Duodenal mucosa (tissue), 2 donors: ENCODE measurements at regions not wholly inside any gene's neighbourhood (a gene's known extent, or its start where the extent isn't known, plus 50 kb on each side); places are given as distances from the start of the nearest gene placed in this dataset.
A peak's percentile ranks its signal among the peaks of the same experiment; 100 is the strongest.

ENCODE experiments used
- H3K27ac ChIP-seq: one replicate; pipeline ENCODE4 v1.7.0; 2013; ENCODE audit warnings: low read depth, low read length
- H3K27me3 ChIP-seq, 2 donors: one replicate each; pipeline ENCODE4 v1.7.0; 2013; ENCODE audit warnings: low read length in 2 of 2, control low read depth in 1 of 2; ENCODE audit not compliant: insufficient read depth in 2 of 2, control insufficient read depth in 1 of 2
- H3K36me3 ChIP-seq, 2 donors: one replicate each; pipeline ENCODE4 v1.7.0; 2013; ENCODE audit warnings: low read length in 2 of 2, control low read depth in 1 of 2; ENCODE audit not compliant: insufficient read depth in 2 of 2, control insufficient read depth in 1 of 2
- H3K4me1 ChIP-seq, 2 donors: one replicate each; pipeline ENCODE4 v1.7.0; 2013; ENCODE audit warnings: low read length in 2 of 2, control low read depth in 1 of 2; ENCODE audit not compliant: insufficient read depth in 2 of 2, control insufficient read depth in 1 of 2
- H3K4me3 ChIP-seq, 2 donors: one replicate each; pipeline ENCODE4 v1.7.0; 2013; ENCODE audit warnings: low read length in 2 of 2, low read depth in 1 of 2
- H3K9ac ChIP-seq, 2 donors: one replicate each; pipeline ENCODE4 v1.7.0; 2013; ENCODE audit warnings: low read length in 2 of 2, low read depth in 1 of 2
- H3K9me3 ChIP-seq, 2 donors: one replicate each; pipeline ENCODE4 v1.7.0; 2013; ENCODE audit warnings: low read length in 2 of 2, control low read depth in 1 of 2; ENCODE audit not compliant: control insufficient read depth in 1 of 2

DNA sequence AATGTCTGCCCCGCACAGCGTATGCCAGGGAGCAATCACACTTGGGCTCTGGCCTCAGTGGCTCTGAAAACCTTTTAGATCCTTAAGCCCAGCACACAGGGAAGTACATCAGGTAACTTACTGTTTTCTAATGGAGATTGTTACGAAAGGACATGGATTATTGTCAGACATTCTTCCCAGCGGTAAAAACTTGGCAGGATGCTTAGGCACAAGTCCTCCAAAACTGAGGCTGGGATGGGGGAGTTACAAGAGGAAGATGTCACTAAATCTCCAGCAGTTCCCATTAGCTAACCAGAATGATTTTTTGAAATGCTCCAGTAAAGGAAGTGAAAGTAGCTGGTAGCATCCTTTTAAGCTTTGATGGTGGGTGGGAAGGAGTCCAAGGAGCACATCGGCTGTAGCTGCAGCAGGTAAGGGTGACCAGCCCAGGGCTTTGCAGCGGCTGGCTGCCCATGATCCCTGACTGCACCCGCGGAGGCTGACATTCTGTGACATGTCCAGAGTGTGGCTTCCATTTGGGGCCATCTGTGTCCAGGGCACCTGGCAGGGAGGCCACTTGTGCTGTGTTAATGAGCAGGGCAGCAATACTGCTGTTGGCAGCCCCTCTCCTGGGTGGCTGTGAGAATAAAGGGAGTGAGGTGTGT, 165.8 kb downstream of the GADD45G start:
- Histone ChIP-seq H3K9ac (no peak overlapping the region), H3K36me3 (no peaks in the 10 kb centered on the region), H3K4me3 (no peak overlapping the region), H3K27me3 (no peaks in the 10 kb centered on the region), H3K9me3 (no peaks in the 10 kb centered on the region), H3K4me1 (peaks cover 0 to 5% of the 10 kb centered on the region in 2 donors), H3K27ac (no peak overlapping the region)

DNA sequence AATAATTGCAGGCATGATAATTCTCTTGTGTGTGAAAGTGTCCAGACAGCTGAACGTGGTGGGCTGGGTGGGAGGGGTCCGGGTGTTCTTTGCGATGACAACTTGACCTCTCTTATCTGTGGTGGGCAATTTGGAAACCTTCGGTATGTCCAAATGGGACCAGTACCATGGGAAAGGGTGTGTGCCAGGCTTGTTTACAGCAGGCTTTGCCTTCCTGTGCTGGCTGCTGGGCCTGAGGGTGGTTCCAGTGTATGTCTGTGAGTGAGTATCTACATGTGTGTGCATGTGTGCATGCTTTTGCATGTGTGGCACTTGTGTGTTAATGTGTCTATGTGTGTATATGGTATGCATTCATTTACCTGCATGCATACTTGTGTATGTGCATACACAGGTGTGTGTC, 166.4 kb downstream of the GADD45G start:
- no peaks in the 10 kb centered on the region for H3K27me3 ChIP-seq
- no peak overlapping the region for H3K4me3 ChIP-seq
- no peaks in the 10 kb centered on the region for H3K9me3 ChIP-seq
- no peak overlapping the region for H3K9ac ChIP-seq
- no peak overlapping the region for H3K27ac ChIP-seq
- H3K36me3 ChIP-seq: no peaks in the 10 kb centered on the region
- peaks cover 0 to 5% of the 10 kb centered on the region in 2 donors for H3K4me1 ChIP-seq

- Histone ChIP-seq H3K9ac (no peak overlapping the region), H3K27me3 (no peaks in the 10 kb centered on the region), H3K9me3 (no peaks in the 10 kb centered on the region), H3K4me1 (peaks cover 2 to 7% of the 10 kb centered on the region in 2 donors), H3K4me3 (no peak overlapping the region), H3K27ac (no peak overlapping the region), H3K36me3 (no peaks in the 10 kb centered on the region)
Observed at GRCh38 chr9:89773170-89773569, 168.4 kb downstream of the GADD45G start.

DNA sequence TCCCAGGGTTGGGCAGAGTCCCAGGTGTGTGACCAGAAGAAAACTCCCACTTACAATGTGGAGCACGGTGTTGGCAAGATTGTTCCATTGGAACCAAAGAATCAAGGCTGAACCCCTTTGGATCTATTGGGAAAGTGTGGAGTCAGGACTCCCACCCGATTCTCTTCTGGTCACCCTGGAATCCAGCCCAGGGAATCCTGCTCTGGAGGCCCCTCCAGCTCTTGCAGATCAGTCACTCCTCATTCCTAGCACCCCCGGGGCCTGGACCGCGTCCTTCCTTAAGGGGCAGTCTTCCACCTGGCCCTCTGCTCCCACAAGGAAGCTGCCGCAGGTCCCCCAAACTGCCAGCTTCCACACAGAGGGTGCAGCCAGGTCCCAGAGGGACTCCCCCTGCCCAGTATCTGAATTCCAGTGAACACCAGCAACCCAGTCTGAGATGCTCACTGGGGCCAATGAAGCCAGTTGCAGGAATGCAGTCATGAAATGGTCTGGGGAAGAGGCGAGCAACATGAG, 170.1 kb downstream of the GADD45G start:
- Histone ChIP-seq H3K36me3 (no peaks in the 10 kb centered on the region), H3K4me3 (no peak overlapping the region), H3K4me1 (peaks cover 14 to 18% of the 10 kb centered on the region in 2 donors), H3K9ac (no peak overlapping the region), H3K27me3 (no peaks in the 10 kb centered on the region), H3K27ac (no peak overlapping the region), H3K9me3 (no peaks in the 10 kb centered on the region)

- H3K9me3 ChIP-seq: no peaks in the 10 kb centered on the region
- H3K36me3 ChIP-seq: no peaks in the 10 kb centered on the region
- H3K27ac ChIP-seq: no peak overlapping the region
- no peak overlapping the region for H3K9ac ChIP-seq
- peaks cover 14 to 18% of the 10 kb centered on the region in 2 donors for H3K4me1 ChIP-seq
- no peak overlapping the region for H3K4me3 ChIP-seq
- no peaks in the 10 kb centered on the region for H3K27me3 ChIP-seq
Observed at GRCh38 chr9:89775641-89776040, 170.8 kb downstream of the GADD45G start.

DNA sequence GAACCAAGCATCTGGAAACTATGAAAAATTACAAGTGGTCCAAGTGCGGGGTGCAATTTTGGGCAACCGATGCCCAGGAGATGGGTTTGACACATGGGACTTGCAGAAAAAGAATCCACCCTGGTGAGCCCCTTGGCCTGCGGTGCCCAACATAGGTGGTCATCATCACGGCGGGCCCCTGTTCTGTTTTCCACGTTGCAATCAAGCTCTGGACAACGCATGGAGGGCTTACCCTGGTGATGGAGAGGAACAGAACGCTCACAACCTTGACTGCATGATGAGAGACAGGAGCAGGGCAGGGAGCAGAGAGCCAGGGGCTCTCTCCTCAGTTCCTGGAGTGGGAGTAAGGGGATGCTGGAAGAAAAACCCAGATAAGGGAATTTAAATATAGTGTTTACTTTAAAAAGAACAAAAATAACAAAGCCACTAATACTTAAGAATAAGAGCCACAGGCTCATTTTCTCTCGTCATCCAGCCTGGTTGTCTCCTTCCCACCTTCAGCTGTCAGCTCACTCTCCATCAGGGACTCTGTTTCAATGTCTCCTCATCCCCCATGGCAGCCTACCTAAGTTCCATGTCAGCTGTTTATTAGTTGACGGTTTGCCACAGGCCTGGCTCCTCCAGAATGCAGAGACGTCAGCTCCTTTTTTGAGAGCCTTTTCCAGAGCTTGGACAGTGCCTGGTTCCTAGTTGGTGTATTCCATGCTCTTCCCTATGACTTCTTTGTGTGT, 172.1 kb downstream of the GADD45G start:
- Histone ChIP-seq H3K4me1 (peaks cover 13 to 14% of the 10 kb centered on the region in 2 donors), H3K27me3 (no peaks in the 10 kb centered on the region)

GRCh38 chr9:89777544-89777943, 172.7 kb downstream of the GADD45G start:
- Histone ChIP-seq H3K4me3 (no peak overlapping the region), H3K36me3 (no peaks in the 10 kb centered on the region), H3K9ac (no peak overlapping the region), H3K9me3 (no peaks in the 10 kb centered on the region), H3K27ac (no peak overlapping the region), H3K4me1 (peaks cover 13 to 14% of the 10 kb centered on the region in 2 donors), H3K27me3 (no peaks in the 10 kb centered on the region)

More for the DNA sequence above, 172.1 kb downstream of the GADD45G start:
- no peaks in the 10 kb centered on the region for H3K36me3 ChIP-seq
- H3K4me3 ChIP-seq: no peak overlapping the region
- no peaks in the 10 kb centered on the region for H3K9me3 ChIP-seq
- H3K9ac ChIP-seq: no peak overlapping the region
- H3K27ac ChIP-seq: no peak overlapping the region

- Histone ChIP-seq H3K27ac (no peak overlapping the region), H3K4me3 (peak overlapping the region; percentile 31 to 48), H3K4me1 (peaks cover 13 to 14% of the 10 kb centered on the region in 2 donors), H3K36me3 (no peaks in the 10 kb centered on the region), H3K9me3 (no peaks in the 10 kb centered on the region), H3K27me3 (no peaks in the 10 kb centered on the region), H3K9ac (no peak overlapping the region)
Observed at GRCh38 chr9:89778100-89779090, 173.6 kb downstream of the GADD45G start.

DNA sequence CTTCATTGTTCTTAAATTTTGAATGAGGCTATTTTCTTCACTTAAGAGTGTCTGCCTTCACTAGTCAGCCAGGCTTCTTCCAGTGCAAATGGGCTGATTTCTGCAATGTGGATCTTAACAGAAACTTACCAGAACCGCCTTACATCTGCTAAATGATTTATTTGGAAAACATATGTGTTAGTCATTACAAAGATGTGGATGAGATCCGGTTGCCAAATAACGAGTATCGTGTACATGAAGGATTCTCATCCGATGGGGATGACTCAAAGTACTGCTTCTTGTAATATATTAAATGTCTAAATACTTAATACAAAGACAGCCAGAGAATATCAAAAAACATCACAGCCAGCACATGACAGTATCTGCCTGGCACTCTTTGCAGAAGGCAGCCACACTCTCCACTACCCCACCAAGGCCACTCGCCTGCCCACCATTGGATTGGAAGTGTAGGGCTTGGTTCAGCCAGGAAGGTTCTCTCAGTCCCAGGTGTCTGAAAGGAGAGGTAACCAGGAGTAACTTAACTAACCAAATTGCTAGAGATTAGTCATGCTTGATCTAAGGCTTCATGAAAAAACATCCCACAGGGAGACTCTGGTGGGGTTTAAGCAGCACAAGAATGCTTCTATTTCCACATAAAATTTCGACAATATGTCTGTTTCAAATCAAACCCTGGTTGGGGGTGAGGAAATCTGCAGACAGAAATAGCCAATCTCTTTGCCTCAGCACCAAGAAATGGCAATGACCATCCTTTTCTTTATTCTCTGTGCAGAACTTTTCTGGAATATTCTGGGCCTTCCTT, 174.8 kb downstream of the GADD45G start:
- no peak overlapping the region for H3K4me3 ChIP-seq
- no peak overlapping the region for H3K27ac ChIP-seq
- H3K36me3 ChIP-seq: no peaks in the 10 kb centered on the region
- H3K4me1 ChIP-seq: peaks cover 13 to 14% of the 10 kb centered on the region in 2 donors
- no peaks in the 10 kb centered on the region for H3K9me3 ChIP-seq
- no peak overlapping the region for H3K9ac ChIP-seq
- no peaks in the 10 kb centered on the region for H3K27me3 ChIP-seq
